HCT116 (cell line): ENCODE measurements at regions not wholly inside any gene's neighbourhood (a gene's known extent, or its start where the extent isn't known, plus 50 kb on each side); places are given as distances from the start of the nearest gene placed in this dataset.

ENCODE experiments used
- ATAC-seq: fragments of 200-7000 bp; cut with Tn5 transposase; 2 replicates; pipeline ENCODE4 v1.9.1; 2020; ENCODE audit warnings: mild to moderate bottlenecking, moderate library complexity
- BruUV-seq: library from RNA; stranded (reverse); fragments of 400-500 nt; replicated peaks from 2 replicates; lab custom pipeline; 2021; lab: Mats Ljungman, UMichigan
- CTCF ChIA-PET: fragments of 300-600 bp; sonication (Branson Sonifier 250); formaldehyde crosslinking; loops from one replicate; lab custom pipeline; 2021; ENCODE audit warnings: antibody characterized with exemption; lab: Charles Lee
- POLR2A ChIA-PET: fragments of 300-600, 350-600 bp; sonication (Branson Sonifier 250); formaldehyde crosslinking; loops from one replicate; lab custom pipeline; 2021; ENCODE audit warnings: antibody characterized with exemption; lab: Charles Lee
- RAD21 ChIA-PET, 2 experiments: fragments of 300-600 bp; sonication (Branson Sonifier 250); formaldehyde crosslinking; loops; one replicate each; lab custom pipeline; 2023; ENCODE audit warnings: low total read pairs in 2 of 2; ENCODE audit not compliant: uncharacterized antibody in 2 of 2, unreplicated experiment in 2 of 2, low non-redundant PET in 1 of 2; lab: Charles Lee
- DNase-seq: peaks from one replicate; pipeline ENCODE4 v3.0.0-alpha.2; 2010; ENCODE audit warnings: low read depth, low spot score
- H2AFZ ChIP-seq: fragments of 200-600 bp; shearing (Covaris generic), sonication (generic); 2 replicates; pipeline ENCODE4 v1.6.1; 2017; ENCODE audit warnings: low read depth, mixed run types, mixed read lengths, antibody characterized with exemption, low read length; ENCODE audit not compliant: poor library complexity, severe bottlenecking
- H3K27ac ChIP-seq: 2 replicates; pipeline ENCODE4 v1.5.1; 2012; ENCODE audit warnings: low read depth, low read length
- H3K27me3 ChIP-seq: fragments of 200-600 bp; sonication (generic); 2 replicates; pipeline ENCODE4 v1.6.1; 2016; ENCODE audit warnings: mixed run types, low read length, mixed read lengths; ENCODE audit not compliant: insufficient read depth
- H3K36me3 ChIP-seq, 2 experiments: fragments of 200-500 bp in 1 of 2; fragments of 200-600 bp in 1 of 2; sonication (Bioruptor generic) in 1 of 2; sonication (generic) in 1 of 2; 2 replicates each; pipeline versions ENCODE4 v1.5.1 to v1.6.1; 2014 to 2016; ENCODE audit warnings: low read length in 2 of 2, inconsistent platforms in 1 of 2, mixed read lengths in 1 of 2, mixed run types in 1 of 2; ENCODE audit not compliant: insufficient read depth in 2 of 2, control insufficient read depth in 1 of 2
- H3K4me1 ChIP-seq, 2 experiments: fragments of 200-600 bp in 1 of 2; sonication (generic) in 1 of 2; 2 replicates each; pipeline versions ENCODE4 v1.5.1 to v1.6.1; 2012 to 2017; ENCODE audit warnings: low read length in 2 of 2, inconsistent platforms in 1 of 2, mild to moderate bottlenecking in 1 of 2, mixed read lengths in 1 of 2, mixed run types in 1 of 2, moderate library complexity in 1 of 2; ENCODE audit not compliant: insufficient read depth in 2 of 2, control insufficient read depth in 1 of 2
- H3K4me2 ChIP-seq: fragments of 200-600 bp; sonication (generic); 2 replicates; pipeline ENCODE4 v1.6.1; 2017; ENCODE audit warnings: mixed run types, low read length, mixed read lengths
- H3K4me3 ChIP-seq, 2 experiments: fragments of 200-600 bp in 1 of 2; sonication (generic) in 1 of 2; replicated peaks in 1 of 2; 2 replicates each; pipeline ENCODE4 v1.5.1; 2011 to 2016; ENCODE audit warnings: low read length in 2 of 2, control low read depth in 1 of 2, low read depth in 1 of 2, mild to moderate bottlenecking in 1 of 2, mixed read lengths in 1 of 2, mixed run types in 1 of 2
- H3K79me2 ChIP-seq: fragments of 200-600 bp; sonication (generic); 2 replicates; pipeline ENCODE4 v1.6.1; 2017; ENCODE audit warnings: mild to moderate bottlenecking, mixed run types, low read length, moderate library complexity, mixed read lengths; ENCODE audit not compliant: insufficient read depth
- H3K9ac ChIP-seq: fragments of 200-600 bp; sonication (generic); 2 replicates; pipeline ENCODE4 v1.6.1; 2016; ENCODE audit warnings: low read length, mixed read lengths
- H3K9me2 ChIP-seq: fragments of 200-600 bp; sonication (generic), shearing (Covaris generic); 2 replicates; pipeline ENCODE4 v1.6.1; 2017; ENCODE audit warnings: mixed run types, mild to moderate bottlenecking, moderate library complexity; ENCODE audit not compliant: insufficient read depth
- H3K9me3 ChIP-seq, 2 experiments: fragments of 200-500 bp in 1 of 2; fragments of 200-600 bp in 1 of 2; sonication (Bioruptor generic) in 1 of 2; sonication (generic) in 1 of 2; 2 replicates each; pipeline ENCODE4 v1.6.1; 2014 to 2017; ENCODE audit warnings: low read length in 2 of 2, mixed read lengths in 2 of 2, inconsistent platforms in 1 of 2, low read depth in 1 of 2, mild to moderate bottlenecking in 1 of 2, mixed run types in 1 of 2, moderate library complexity in 1 of 2; ENCODE audit not compliant: control insufficient read depth in 1 of 2, insufficient read depth in 1 of 2
- H4K20me1 ChIP-seq: fragments of 200-600 bp; sonication (generic), shearing (Covaris generic); 2 replicates; pipeline ENCODE4 v1.6.1; 2017; ENCODE audit warnings: mixed run types, mild to moderate bottlenecking, moderate library complexity; ENCODE audit not compliant: insufficient read depth
- CBX3 ChIP-seq: IDR thresholded peaks from 2 replicates; pipeline ENCODE4 v1.6.1; 2012; ENCODE audit warnings: low read depth
- ELF1 ChIP-seq: IDR thresholded peaks from 2 replicates; pipeline ENCODE4 v1.6.1; 2012; ENCODE audit warnings: low read depth, borderline replicate concordance
- EZH2phosphoT487 ChIP-seq: fragments of 200-600 bp; IDR thresholded peaks from 2 replicates; pipeline ENCODE4 v1.6.1; 2018; ENCODE audit warnings: antibody characterized with exemption, borderline replicate concordance
- FOSL1 ChIP-seq: IDR thresholded peaks from 2 replicates; pipeline ENCODE4 v1.6.1; 2012; ENCODE audit warnings: low read depth
- JUND ChIP-seq: IDR thresholded peaks from 2 replicates; pipeline ENCODE4 v1.6.1; 2012
- POLR2AphosphoS5 ChIP-seq: IDR thresholded peaks from 2 replicates; pipeline ENCODE4 v1.6.1; 2011; ENCODE audit warnings: mild to moderate bottlenecking, low read depth, low read length, moderate library complexity
- SIN3A ChIP-seq: IDR thresholded peaks from 2 replicates; pipeline ENCODE4 v1.6.1; 2012; ENCODE audit warnings: low read depth
- YY1 ChIP-seq: IDR thresholded peaks from 2 replicates; pipeline ENCODE4 v1.6.1; 2011; ENCODE audit warnings: low read length, low read depth, moderate library complexity, mild to moderate bottlenecking; ENCODE audit not compliant: insufficient replicate concordance; ENCODE audit errors: extremely low read depth
- ZFX ChIP-seq: fragments of 450-650 bp; IDR thresholded peaks from 2 replicates; pipeline ENCODE4 v1.6.1; 2017
- intact Hi-C: fragments of 100-400 bp; cut with micrococcal nuclease; formaldehyde crosslinking; loops from 2 replicates; pipeline ENCODE4 v1.10.0; 2022
- TF ChIP-seq, protein P1 (sequence below): IDR thresholded peaks from 2 replicates; pipeline ENCODE4 v1.6.1; 2012; ENCODE audit warnings: low read depth
- TF ChIP-seq, protein P2 (sequence below), 3 experiments: fragments of 200-600 bp in 1 of 3; sonication (generic) in 1 of 3; IDR thresholded peaks in 2 of 3; conservative IDR thresholded peaks in 1 of 3; 2 replicates each; pipeline ENCODE4 v1.5.1; 2012 to 2017; ENCODE audit warnings: low read depth in 2 of 3, low read length in 2 of 3, antibody characterized with exemption in 1 of 3, borderline replicate concordance in 1 of 3, control low read depth in 1 of 3, mild to moderate bottlenecking in 1 of 3, mixed read lengths in 1 of 3, mixed run types in 1 of 3, moderate library complexity in 1 of 3; ENCODE audit not compliant: insufficient read depth in 1 of 3

DNA sequence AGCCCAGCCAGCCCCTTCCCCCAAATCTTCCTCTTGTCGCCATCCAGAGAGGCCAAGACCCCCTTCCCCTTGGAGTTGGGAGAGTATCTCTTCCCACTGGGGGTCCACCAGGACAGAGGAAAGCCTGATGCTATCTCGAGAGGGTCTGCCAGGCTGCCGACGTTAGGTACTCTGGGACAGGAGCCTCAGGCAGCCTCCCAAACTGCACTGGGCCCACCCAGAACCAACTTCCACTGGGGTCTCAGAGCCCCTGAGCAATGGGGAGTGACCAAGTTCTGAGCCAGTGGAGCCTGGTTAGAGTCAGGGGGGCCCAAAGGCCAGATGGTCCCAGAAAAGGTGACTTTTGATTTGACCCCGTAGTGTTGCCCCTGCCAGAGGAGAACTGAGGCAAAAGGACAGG is 189.1 kb downstream of the INHBB start:
- ChIA-PET RAD21 (no interaction called here), POLR2A (no interaction called here), CTCF (no interaction called here)
- H3K4me2 ChIP-seq, result no peak overlapping the region
- no peaks in the 10 kb centered on the region for H3K27me3 ChIP-seq
- no peaks in the 10 kb centered on the region; a peak in 1 of 4 replicates for H3K9me3 ChIP-seq
- H3K36me3 ChIP-seq, result no peaks in the 10 kb centered on the region
- H3K27ac ChIP-seq, result no peak overlapping the region
- ATAC-seq (no peak), DNase-seq (no peak)
- no peaks in the 10 kb centered on the region for H4K20me1 ChIP-seq
- H3K9ac ChIP-seq, result no peak overlapping the region
- H2AFZ ChIP-seq, result no peak overlapping the region
- TF ChIP-seq, protein P1, sequence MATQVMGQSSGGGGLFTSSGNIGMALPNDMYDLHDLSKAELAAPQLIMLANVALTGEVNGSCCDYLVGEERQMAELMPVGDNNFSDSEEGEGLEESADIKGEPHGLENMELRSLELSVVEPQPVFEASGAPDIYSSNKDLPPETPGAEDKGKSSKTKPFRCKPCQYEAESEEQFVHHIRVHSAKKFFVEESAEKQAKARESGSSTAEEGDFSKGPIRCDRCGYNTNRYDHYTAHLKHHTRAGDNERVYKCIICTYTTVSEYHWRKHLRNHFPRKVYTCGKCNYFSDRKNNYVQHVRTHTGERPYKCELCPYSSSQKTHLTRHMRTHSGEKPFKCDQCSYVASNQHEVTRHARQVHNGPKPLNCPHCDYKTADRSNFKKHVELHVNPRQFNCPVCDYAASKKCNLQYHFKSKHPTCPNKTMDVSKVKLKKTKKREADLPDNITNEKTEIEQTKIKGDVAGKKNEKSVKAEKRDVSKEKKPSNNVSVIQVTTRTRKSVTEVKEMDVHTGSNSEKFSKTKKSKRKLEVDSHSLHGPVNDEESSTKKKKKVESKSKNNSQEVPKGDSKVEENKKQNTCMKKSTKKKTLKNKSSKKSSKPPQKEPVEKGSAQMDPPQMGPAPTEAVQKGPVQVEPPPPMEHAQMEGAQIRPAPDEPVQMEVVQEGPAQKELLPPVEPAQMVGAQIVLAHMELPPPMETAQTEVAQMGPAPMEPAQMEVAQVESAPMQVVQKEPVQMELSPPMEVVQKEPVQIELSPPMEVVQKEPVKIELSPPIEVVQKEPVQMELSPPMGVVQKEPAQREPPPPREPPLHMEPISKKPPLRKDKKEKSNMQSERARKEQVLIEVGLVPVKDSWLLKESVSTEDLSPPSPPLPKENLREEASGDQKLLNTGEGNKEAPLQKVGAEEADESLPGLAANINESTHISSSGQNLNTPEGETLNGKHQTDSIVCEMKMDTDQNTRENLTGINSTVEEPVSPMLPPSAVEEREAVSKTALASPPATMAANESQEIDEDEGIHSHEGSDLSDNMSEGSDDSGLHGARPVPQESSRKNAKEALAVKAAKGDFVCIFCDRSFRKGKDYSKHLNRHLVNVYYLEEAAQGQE, result no peak
- no peak for TF ChIP-seq EZH2phosphoT487
- no peak for TF ChIP-seq ZFX
- peaks cover 0 to 2% of the 10 kb centered on the region in 2 experiments; a peak in 1 of 4 replicates for H3K4me1 ChIP-seq
- no peaks in the 10 kb centered on the region for H3K9me2 ChIP-seq
- no TSS peak for BruUV-seq
- intact Hi-C loops, result no loop called here
- H3K79me2 ChIP-seq, result no peaks in the 10 kb centered on the region
- H3K4me3 ChIP-seq, result no peak overlapping the region

DNA sequence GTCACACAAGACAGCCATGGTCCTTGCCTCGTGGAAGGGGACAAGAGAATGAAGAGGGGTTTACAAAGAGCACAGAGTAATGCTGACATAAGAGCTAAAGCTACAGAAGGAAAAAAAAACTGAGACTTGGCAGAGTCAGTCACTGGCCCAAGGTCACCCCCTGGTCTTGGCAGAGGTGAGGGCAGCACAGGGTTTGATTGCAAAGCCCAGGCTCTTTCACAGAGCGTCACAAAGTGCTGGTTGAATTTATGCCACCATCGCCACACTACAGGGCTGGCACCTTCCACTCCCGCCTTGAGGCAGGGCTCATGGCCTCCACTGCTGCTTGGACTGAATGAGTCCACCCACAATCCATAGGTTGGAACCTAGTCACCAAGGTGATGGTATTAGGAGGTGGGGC is 190.2 kb downstream of the INHBB start:
- intact Hi-C loops, result no loop called here
- no peak overlapping the region for H3K27ac ChIP-seq
- H3K4me1 ChIP-seq, result peaks cover 0 to 9% of the 10 kb centered on the region in 2 experiments; a peak in 1 of 4 replicates
- no peaks in the 10 kb centered on the region for H3K9me2 ChIP-seq
- no peaks in the 10 kb centered on the region for H3K27me3 ChIP-seq
- no TSS peak for BruUV-seq
- no peak overlapping the region for H2AFZ ChIP-seq
- H3K36me3 ChIP-seq, result no peaks in the 10 kb centered on the region
- ChIA-PET CTCF (no interaction called here), RAD21 (no interaction called here), POLR2A (no interaction called here)
- H3K4me2 ChIP-seq, result no peak overlapping the region
- ATAC-seq (no peak), DNase-seq (no peak)
- no peaks in the 10 kb centered on the region for H3K79me2 ChIP-seq
- H3K4me3 ChIP-seq, result no peak overlapping the region
- no peak overlapping the region for H3K9ac ChIP-seq
- H4K20me1 ChIP-seq, result no peaks in the 10 kb centered on the region
- no peaks in the 10 kb centered on the region; a peak in 1 of 4 replicates for H3K9me3 ChIP-seq
- TF ChIP-seq FOSL1 (no peak), POLR2AphosphoS5 (no peak), CBX3 (no peak), YY1 (no peak), SIN3A (no peak), ELF1 (no peak), JUND (no peak)
- TF ChIP-seq, protein P2, sequence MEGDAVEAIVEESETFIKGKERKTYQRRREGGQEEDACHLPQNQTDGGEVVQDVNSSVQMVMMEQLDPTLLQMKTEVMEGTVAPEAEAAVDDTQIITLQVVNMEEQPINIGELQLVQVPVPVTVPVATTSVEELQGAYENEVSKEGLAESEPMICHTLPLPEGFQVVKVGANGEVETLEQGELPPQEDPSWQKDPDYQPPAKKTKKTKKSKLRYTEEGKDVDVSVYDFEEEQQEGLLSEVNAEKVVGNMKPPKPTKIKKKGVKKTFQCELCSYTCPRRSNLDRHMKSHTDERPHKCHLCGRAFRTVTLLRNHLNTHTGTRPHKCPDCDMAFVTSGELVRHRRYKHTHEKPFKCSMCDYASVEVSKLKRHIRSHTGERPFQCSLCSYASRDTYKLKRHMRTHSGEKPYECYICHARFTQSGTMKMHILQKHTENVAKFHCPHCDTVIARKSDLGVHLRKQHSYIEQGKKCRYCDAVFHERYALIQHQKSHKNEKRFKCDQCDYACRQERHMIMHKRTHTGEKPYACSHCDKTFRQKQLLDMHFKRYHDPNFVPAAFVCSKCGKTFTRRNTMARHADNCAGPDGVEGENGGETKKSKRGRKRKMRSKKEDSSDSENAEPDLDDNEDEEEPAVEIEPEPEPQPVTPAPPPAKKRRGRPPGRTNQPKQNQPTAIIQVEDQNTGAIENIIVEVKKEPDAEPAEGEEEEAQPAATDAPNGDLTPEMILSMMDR (IDR thresholded peaks at IDR 0.05 in 2 of 3, conservative IDR thresholded peaks at IDR 0.05 in 1 of 3; ENCODE audit: borderline replicate concordance in 1 of 3, insufficient read depth in 1 of 3, low read depth in 2 of 3, low read length in 2 of 3), result no peak
- TF ChIP-seq, protein P1, result no peak
